KOPT-K1 (cell line): ENCODE measurements at regions not wholly inside any gene's neighbourhood (a gene's known extent, or its start where the extent isn't known, plus 50 kb on each side); places are given as distances from the start of the nearest gene placed in this dataset.
"Not testable (repeated sequence)": the region's sequence is repeated elsewhere in the genome, so short reads cannot be mapped to it uniquely, and the experiment has no call there.

ENCODE experiments used
- H3K27ac ChIP-seq: fragments of 200-600 bp; sonication (generic); 2 replicates; pipeline ENCODE4 v1.5.1; 2016; ENCODE audit warnings: antibody characterized with exemption, mild to moderate bottlenecking, low read depth, low read length; ENCODE audit not compliant: poor library complexity, severe bottlenecking
- H3K36me3 ChIP-seq: fragments of 200-600 bp; sonication (generic); 2 replicates; pipeline ENCODE4 v1.5.1; 2017; ENCODE audit warnings: antibody characterized with exemption, mild to moderate bottlenecking, low read length, moderate library complexity; ENCODE audit not compliant: insufficient read depth
- H3K9me3 ChIP-seq: fragments of 200-600 bp; sonication (generic); 2 replicates; pipeline ENCODE4 v1.5.1; 2017; ENCODE audit warnings: antibody characterized with exemption, low read length, mild to moderate bottlenecking; ENCODE audit not compliant: insufficient read depth, poor library complexity, severe bottlenecking

DNA sequence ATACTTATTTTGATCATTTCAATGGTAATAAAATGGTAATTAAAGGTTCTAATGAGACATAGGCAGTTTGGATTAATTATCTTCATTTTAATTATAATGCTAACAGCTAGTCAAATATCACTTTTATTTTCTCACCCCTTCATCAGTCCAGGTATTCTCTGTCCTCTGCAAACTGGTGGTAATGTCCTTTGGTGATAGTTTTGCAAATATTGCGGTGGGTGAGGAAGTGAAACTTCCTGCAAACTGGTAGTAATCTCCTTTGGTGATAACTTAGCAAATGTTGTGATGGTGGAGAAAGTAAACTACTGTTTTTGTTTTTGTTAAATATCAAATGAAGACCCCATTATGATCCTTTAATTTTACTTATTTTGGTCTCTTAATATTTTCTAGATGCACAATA lies 209.0 kb downstream of the AMY1C start:
- Histone ChIP-seq H3K36me3 (no peaks in the 10 kb centered on the region), H3K9me3 (peaks cover 20% of the 10 kb centered on the region), H3K27ac (no peak overlapping the region)

DNA sequence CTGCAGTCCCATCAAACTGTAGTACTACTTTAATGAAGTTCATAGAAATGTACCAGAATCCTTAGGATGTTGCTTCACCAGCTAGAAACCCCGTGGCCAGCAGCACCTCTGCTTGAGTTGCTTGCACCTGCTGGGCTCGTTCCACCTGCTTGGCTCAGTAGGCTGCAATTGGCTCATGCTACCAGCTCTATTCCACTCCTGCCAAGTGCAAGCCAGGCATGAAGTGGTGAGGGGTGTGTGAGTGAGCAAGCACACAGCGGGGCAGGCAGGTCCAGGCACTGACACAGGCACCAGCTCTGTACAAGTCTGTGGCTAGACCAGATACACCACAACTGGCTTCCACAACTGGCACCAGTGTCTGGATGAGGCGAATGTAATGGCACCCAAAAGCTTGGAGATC lies 209.9 kb downstream of the AMY1C start:
- H3K9me3 ChIP-seq = peaks cover 20% of the 10 kb centered on the region
- H3K27ac ChIP-seq = no peak overlapping the region
- H3K36me3 ChIP-seq = no peaks in the 10 kb centered on the region

DNA sequence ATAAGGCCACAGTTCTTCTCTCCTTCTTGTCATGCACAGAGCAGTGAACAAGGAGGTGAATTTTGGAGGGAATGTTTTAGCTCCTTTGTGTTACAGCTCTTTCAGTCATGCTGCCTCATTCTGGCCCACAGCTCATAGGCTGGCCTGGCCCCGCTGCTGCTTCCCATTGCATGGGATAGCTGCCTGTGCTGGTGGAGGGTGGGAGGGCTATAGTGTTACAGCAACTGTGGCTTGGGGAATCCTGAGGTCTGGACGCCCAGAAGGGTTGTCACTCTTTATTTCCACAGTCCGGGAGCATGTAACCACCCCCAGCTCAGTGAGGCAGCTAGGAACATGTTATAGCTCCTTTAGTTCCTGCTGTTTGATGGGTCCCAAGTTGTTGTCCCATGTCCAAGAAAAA lies 210.3 kb downstream of the AMY1C start:
- no peaks in the 10 kb centered on the region for H3K36me3 ChIP-seq
- peaks cover 20% of the 10 kb centered on the region for H3K9me3 ChIP-seq
- no peak overlapping the region for H3K27ac ChIP-seq

- Histone ChIP-seq H3K9me3 (peaks cover 20% of the 10 kb centered on the region), H3K27ac (no peak overlapping the region), H3K36me3 (no peaks in the 10 kb centered on the region)
Observed at GRCh38 chr1:103960710-103961109, 211.0 kb downstream of the AMY1C start.

GRCh38 chr1:103986792-103987191 lies 237.1 kb downstream of the AMY1C start:
- no peaks in the 10 kb centered on the region for H3K36me3 ChIP-seq
- H3K9me3 ChIP-seq = no peaks in the 10 kb centered on the region
- H3K27ac ChIP-seq = no peak overlapping the region

GRCh38 chr1:103997631-103998030 lies 247.9 kb downstream of the AMY1C start:
- Histone ChIP-seq H3K36me3 (no peaks in the 10 kb centered on the region), H3K9me3 (no peaks in the 10 kb centered on the region), H3K27ac (no peak overlapping the region)

- Histone ChIP-seq H3K27ac (no peak overlapping the region), H3K9me3 (no peaks in the 10 kb centered on the region), H3K36me3 (no peaks in the 10 kb centered on the region)
Observed at GRCh38 chr1:104018922-104019674, 269.4 kb downstream of the AMY1C start.

DNA sequence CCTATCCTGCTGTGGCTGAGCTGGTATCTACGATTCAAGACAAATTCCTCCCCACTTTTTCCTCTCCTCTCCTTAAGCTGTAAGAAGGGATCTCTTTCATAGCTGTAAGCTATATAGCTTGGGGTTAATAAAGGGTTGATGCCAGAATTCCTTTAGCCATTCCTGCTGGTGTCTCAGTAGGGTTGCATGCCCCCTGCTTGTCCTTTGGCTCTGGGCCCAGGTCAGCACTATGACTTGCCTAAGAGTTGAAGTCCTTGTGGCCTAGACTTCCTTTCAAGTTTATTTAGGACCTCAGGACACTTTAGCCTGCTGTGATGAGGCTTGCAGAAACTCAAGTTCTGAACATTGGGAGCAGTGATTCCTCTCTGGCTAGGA lies 270.0 kb downstream of the AMY1C start:
- Histone ChIP-seq H3K27ac (no peak overlapping the region), H3K36me3 (no peaks in the 10 kb centered on the region), H3K9me3 (no peaks in the 10 kb centered on the region)

- Histone ChIP-seq H3K27ac (no peak overlapping the region), H3K9me3 (no peaks in the 10 kb centered on the region), H3K36me3 (no peaks in the 10 kb centered on the region)
Observed at GRCh38 chr1:104028416-104029035, 278.8 kb downstream of the AMY1C start.

- Histone ChIP-seq H3K9me3 (no peaks in the 10 kb centered on the region), H3K36me3 (no peaks in the 10 kb centered on the region), H3K27ac (no peak overlapping the region)
Observed at GRCh38 chr1:104029456-104029970, 279.8 kb downstream of the AMY1C start.

DNA sequence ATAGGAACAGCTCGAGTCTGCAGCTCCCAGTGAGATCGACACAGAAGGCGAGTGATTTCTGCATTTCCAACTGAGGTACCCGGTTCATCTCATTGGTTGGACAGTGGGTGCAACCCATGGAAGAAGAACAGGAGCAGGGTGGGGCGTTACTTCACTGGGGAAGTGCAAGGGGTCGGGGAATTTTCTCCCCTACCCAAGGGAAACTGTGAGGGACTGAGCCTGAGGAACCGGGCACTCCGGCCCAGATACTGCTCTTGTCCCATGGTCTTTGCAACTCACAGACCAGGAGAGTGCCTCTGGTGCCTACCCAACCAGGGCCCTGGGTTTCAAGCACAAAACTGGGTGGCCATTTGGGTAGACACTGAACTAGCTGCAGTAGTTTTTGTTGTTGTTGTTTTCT lies 307.1 kb downstream of the AMY1C start:
- Histone ChIP-seq H3K36me3 (no peaks in the 10 kb centered on the region), H3K9me3 (no peaks in the 10 kb centered on the region), H3K27ac (no peak overlapping the region)

DNA sequence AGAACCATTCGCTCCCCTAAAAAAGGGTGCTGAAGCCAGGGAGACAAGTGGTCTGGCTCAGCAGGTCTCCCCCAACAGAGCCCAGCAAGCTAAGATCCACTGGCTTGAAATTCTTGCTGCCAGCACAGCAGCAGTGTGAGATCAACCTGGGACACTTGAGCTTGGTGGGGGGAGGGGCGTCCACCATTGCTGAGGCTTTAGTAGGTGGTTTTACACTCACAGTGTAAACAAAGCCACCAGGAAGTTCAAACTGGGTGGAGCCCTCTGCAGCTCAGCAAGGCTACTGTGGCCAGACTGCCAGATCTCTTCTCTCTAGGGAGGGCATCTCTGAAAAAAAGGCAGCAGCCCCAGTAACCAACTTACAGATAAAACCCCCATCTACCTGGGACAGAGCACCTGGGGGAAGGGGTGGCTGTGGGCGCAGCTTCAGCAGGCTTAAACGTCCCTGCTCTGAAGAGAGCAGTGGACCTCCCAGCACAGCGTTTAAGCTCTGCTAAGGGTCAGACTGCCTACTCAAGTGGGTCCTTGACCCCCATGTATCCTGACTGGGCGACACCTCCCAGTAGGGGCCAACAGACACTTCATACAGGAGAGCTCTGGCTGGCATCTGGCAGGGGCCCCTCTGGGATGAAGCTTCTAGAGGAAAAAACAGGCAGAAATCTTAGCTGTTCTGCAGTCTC lies 307.7 kb downstream of the AMY1C start:
- H3K36me3 ChIP-seq, H3K27ac ChIP-seq, H3K9me3 ChIP-seq: not testable (repeated sequence)

DNA sequence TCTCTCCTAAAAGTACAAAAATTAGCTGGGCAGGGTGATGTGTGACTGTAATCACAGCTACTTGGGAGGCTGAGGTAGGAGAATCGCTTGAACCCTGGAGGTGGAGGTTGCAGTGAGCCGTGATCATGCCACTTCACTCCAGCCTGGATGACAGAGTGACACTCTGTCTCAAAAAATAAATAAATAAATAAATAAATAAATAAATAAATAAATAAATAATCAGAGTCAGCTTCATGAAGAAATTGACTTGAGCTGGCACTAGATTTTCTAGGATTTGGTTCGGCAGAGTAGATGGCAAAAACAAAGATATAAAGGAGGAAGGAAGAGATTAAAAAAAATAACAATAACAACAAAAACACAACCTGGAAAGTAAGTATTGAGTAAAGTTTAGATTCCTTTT lies 311.9 kb downstream of the AMY1C start:
- not testable (repeated sequence) for H3K36me3 ChIP-seq, H3K27ac ChIP-seq, H3K9me3 ChIP-seq

- H3K27ac ChIP-seq = no peak overlapping the region
- H3K36me3 ChIP-seq = no peaks in the 10 kb centered on the region
- no peaks in the 10 kb centered on the region for H3K9me3 ChIP-seq
Observed at GRCh38 chr1:104064399-104064798, 314.7 kb downstream of the AMY1C start.

DNA sequence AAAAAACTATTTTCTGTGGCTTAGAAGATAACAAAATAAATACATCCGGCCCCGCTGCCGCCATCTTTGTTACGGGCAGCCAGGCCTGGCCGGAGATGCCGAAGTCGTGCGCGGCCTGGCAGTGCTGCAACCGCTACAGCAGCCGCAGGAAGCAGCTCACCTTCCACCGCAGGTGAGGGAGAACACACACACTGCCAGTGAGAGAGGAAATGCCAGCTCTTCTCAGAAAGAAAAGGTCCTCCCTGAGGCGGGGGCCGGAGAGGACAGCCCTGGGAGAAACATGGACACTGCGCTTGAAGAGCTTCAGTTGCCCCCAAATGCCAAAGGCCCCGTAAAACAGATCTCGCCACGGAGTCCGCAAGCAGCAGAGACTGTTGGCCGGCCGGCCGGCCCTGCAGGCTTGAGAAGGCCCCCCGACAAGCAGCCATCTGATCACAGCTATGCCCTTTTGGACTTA lies 323.2 kb downstream of the AMY1C start:
- Histone ChIP-seq H3K9me3 (no peaks in the 10 kb centered on the region), H3K36me3 (no peaks in the 10 kb centered on the region), H3K27ac (no peak overlapping the region)
